HG03457 (cell line): ENCODE measurements at regions not wholly inside any gene's neighbourhood (a gene's known extent, or its start where the extent isn't known, plus 50 kb on each side); places are given as distances from the start of the nearest gene placed in this dataset.
"Not testable (repeated sequence)": the region's sequence is repeated elsewhere in the genome, so short reads cannot be mapped to it uniquely, and the experiment has no call there.

ENCODE experiments used
- ATAC-seq: cut with Tn5 transposase; IDR thresholded peaks from one replicate; pipeline ENCODE4 v1.9.1; 2021; ENCODE audit warnings: moderate number of reproducible peaks; ENCODE audit not compliant: unreplicated experiment

GRCh38 chr19:30848636-30849425, 476.6 kb downstream of the ZNF536 start:
- no peak for ATAC-seq

GRCh38 chr19:30846102-30846501, 473.9 kb downstream of the ZNF536 start:
- no peak for ATAC-seq

GRCh38 chr19:30842926-30843325, 470.7 kb downstream of the ZNF536 start:
- ATAC-seq, result no peak

- no peak for ATAC-seq
Measured at GRCh38 chr19:30841934-30842333, 469.8 kb downstream of the ZNF536 start.

- ATAC-seq, result no peak
Measured at GRCh38 chr19:30830875-30831274, 458.7 kb downstream of the ZNF536 start.

- not testable (repeated sequence) for ATAC-seq
Measured at GRCh38 chr19:30825505-30825904, 453.3 kb downstream of the ZNF536 start.

- no peak for ATAC-seq
Measured at GRCh38 chr19:30824809-30825208, 452.6 kb downstream of the ZNF536 start.

GRCh38 chr19:30817965-30818567, 445.9 kb downstream of the ZNF536 start:
- ATAC-seq, result no peak

- ATAC-seq, result no peak
Measured at GRCh38 chr19:30817197-30817596, 445.0 kb downstream of the ZNF536 start.

- ATAC-seq, result no peak
Measured at GRCh38 chr19:30815889-30816580, 443.9 kb downstream of the ZNF536 start.

- ATAC-seq, result no peak
Measured at GRCh38 chr19:30812099-30812678, 440.0 kb downstream of the ZNF536 start.

- no peak for ATAC-seq
Measured at GRCh38 chr19:30811397-30812098, 439.4 kb downstream of the ZNF536 start.

- no peak for ATAC-seq
Measured at GRCh38 chr19:30810726-30811125, 438.5 kb downstream of the ZNF536 start.

GRCh38 chr19:30807278-30807677, 435.1 kb downstream of the ZNF536 start:
- no peak for ATAC-seq

GRCh38 chr19:30806311-30806710, 434.1 kb downstream of the ZNF536 start:
- ATAC-seq, result no peak

- ATAC-seq, result no peak
Measured at GRCh38 chr19:30804751-30805150, 432.6 kb downstream of the ZNF536 start.

- ATAC-seq, result not testable (repeated sequence)
Measured at GRCh38 chr19:30804333-30804732, 432.1 kb downstream of the ZNF536 start.

GRCh38 chr19:30802424-30803013, 430.3 kb downstream of the ZNF536 start:
- no peak for ATAC-seq

- ATAC-seq, result no peak
Measured at GRCh38 chr19:30799865-30800755, 427.9 kb downstream of the ZNF536 start.

GRCh38 chr19:30795727-30796126, 423.5 kb downstream of the ZNF536 start:
- no peak for ATAC-seq
